Transverse colon (tissue), 4 donors: ENCODE measurements at regions not wholly inside any gene's neighbourhood (a gene's known extent, or its start where the extent isn't known, plus 50 kb on each side); places are given as distances from the start of the nearest gene placed in this dataset.

Source experiments
- DNase-seq: peaks from one replicate; pipeline ENCODE4 v3.0.0-alpha.2; 2019
- H3K27ac ChIP-seq, 4 donors: fragments of 200-600 bp; sonication (generic); 2 replicates each; pipeline ENCODE4 v1.5.1; 2016 to 2018; ENCODE audit warnings: inconsistent platforms in 4 of 4
- H3K27me3 ChIP-seq: fragments of 200-600 bp; sonication (generic); 2 replicates; pipeline ENCODE4 v1.5.1; 2017; ENCODE audit warnings: inconsistent platforms
- H3K36me3 ChIP-seq, 4 donors: fragments of 200-600 bp; sonication (generic); 2 replicates each; pipeline ENCODE4 v1.5.1; 2017 to 2019; ENCODE audit warnings: inconsistent platforms in 4 of 4
- H3K4me1 ChIP-seq, 4 donors: fragments of 200-600 bp; sonication (generic); 2 replicates each; pipeline ENCODE4 v1.5.1; 2017 to 2020; ENCODE audit warnings: inconsistent platforms in 4 of 4
- H3K4me3 ChIP-seq, 4 donors: fragments of 200-600 bp; sonication (generic); 1 replicate in 1 of 4; 2 replicates in 3 of 4; pipeline versions ENCODE4 v1.5.1 to v1.6.1; 2017 to 2019; ENCODE audit warnings: inconsistent platforms in 4 of 4
- H3K9me3 ChIP-seq, 2 donors: fragments of 200-600 bp; sonication (generic); 2 replicates each; pipeline ENCODE4 v1.5.1; 2017 to 2019; ENCODE audit warnings: inconsistent platforms in 2 of 2
- EP300 ChIP-seq: sonication (generic); formaldehyde crosslinking; IDR thresholded peaks from one replicate; pipeline ENCODE4 v1.6.1; 2017; ENCODE audit warnings: antibody characterized with exemption, low read depth
- POLR2A ChIP-seq: fragments of 450-650 bp; IDR thresholded peaks from one replicate; pipeline ENCODE4 v1.6.1; 2016; ENCODE audit warnings: antibody characterized with exemption, mild to moderate bottlenecking, moderate library complexity
- POLR2AphosphoS5 ChIP-seq, 3 donors: sonication (generic); formaldehyde crosslinking; IDR thresholded peaks; one replicate each; pipeline ENCODE4 v1.6.1; 2016; ENCODE audit warnings: antibody characterized with exemption in 3 of 3
- WGBS, 2 donors: methylation state at CpG; one replicate each; pipeline ENCODE4 v1.1.5; 2018; ENCODE audit warnings: low coverage in 1 of 2; 5-methylcytosine and 5-hydroxymethylcytosine counted together
- in situ Hi-C, 4 donors: fragments of 200-750 bp; cut with MboI; loops; one replicate each; pipeline versions ENCODE4 v1.15.0 to v1.15.1; 2017; ENCODE audit warnings: low sequenced_read_pairs in 3 of 4, low pct_ligation_motif_present in 1 of 4, low pct_unique_long_range_greater_than_20kb in 1 of 4
- intact Hi-C: fragments of 100-400 bp; cut with DNase I; formaldehyde crosslinking; loops from one replicate; pipeline ENCODE4 v1.15.1; 2023; ENCODE audit warnings: low total_unique reads
- TF ChIP-seq, protein P1 (sequence below), 5 experiments: fragments of 200-600 bp in 3 of 5; fragments of 450-650 bp in 2 of 5; sonication (generic) in 3 of 5; IDR thresholded peaks; 1 replicate in 2 of 5; 2 replicates in 3 of 5; pipeline ENCODE4 v1.5.1; 2016 to 2017; ENCODE audit warnings: antibody characterized with exemption in 5 of 5, inconsistent platforms in 3 of 5, mild to moderate bottlenecking in 2 of 5, moderate library complexity in 1 of 5

DNA sequence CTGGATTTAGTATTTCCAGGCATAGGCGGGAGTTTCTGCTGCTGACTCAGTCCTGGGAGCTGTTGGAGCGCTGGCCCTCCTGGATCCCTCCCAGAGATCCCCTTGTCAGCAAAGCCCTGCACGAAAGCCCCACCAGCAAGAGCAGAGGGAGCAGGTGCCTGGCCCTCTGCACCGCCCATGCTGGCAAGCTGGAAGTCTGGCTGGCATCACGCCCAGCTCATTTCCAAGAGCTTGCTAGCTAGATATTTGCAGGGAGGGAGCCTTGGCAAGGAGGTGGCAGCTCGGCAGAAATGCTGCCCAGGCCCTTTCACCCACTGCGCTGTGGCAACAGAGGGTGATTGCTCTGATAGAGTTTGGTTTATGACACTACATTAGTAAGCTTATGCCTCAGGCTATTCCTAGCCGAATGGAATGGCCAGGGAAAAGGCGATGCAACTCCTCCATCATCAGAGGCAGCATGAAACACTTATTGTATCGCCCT is 193.9 kb downstream of the EMP1 start:
- no peaks in the 10 kb centered on the region for H3K27me3 ChIP-seq
- WGBS, 2 donors: 27 to 30% methylated on average over 2 to 10 of the region's 10 CpGs
- H3K4me1 ChIP-seq: peaks cover 10 to 45% (median 30%) of the 10 kb centered on the region in 4 donors
- no peak overlapping the region for H3K4me3 ChIP-seq
- peak; percentile 95 for DNase-seq
- no peaks in the 10 kb centered on the region for H3K36me3 ChIP-seq
- TF ChIP-seq POLR2AphosphoS5 (IDR thresholded peaks at IDR 0.05): peak; percentile 51 to 83 (median 82)
- TF ChIP-seq POLR2A: no peak
- no peaks in the 10 kb centered on the region for H3K9me3 ChIP-seq
- intact Hi-C loops (no loop called here), in situ Hi-C loops (no loop called here)
- H3K27ac ChIP-seq: peak overlapping the region; percentile 77 to 84 (median 83)

DNA sequence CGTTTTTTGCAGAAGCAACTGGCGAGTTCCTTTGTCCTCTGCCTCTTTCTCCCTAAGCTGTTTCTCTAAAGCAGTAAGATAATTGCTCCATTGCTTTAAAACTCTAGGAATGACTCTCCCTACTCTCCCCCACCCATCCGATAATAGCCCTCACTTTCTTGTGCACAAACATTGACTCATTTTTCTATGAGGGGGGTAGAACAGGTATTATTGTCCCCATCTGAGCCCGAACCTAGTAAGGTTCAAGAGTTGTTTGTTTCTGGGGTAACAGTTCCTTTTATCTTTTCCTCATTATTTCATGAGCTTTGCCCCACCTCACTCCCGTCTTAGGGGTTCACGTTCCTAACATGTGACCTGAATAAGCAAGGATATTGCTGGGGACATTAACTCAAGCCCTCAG is 190.6 kb downstream of the EMP1 start:
- peak overlapping the region; percentile 61 to 86 (median 78) for H3K27ac ChIP-seq
- in situ Hi-C loops (no loop called here), intact Hi-C loops (no loop called here)
- H3K4me1 ChIP-seq: peaks cover 10 to 58% (median 36%) of the 10 kb centered on the region in 4 donors
- no peaks in the 10 kb centered on the region for H3K36me3 ChIP-seq
- DNase-seq: no peak
- no peaks in the 10 kb centered on the region for H3K27me3 ChIP-seq
- H3K9me3 ChIP-seq: no peaks in the 10 kb centered on the region
- 39 to 47% methylated on average over 4 to 6 of the region's 6 CpGs for WGBS, 2 donors
- peak overlapping the region in 1 of 4 donors; percentile 17 for H3K4me3 ChIP-seq
- TF ChIP-seq POLR2AphosphoS5 (IDR thresholded peaks at IDR 0.05) (peak in 1 of 3 donors; percentile 10), POLR2A (no peak), EP300 (no peak)
- TF ChIP-seq, protein P1, sequence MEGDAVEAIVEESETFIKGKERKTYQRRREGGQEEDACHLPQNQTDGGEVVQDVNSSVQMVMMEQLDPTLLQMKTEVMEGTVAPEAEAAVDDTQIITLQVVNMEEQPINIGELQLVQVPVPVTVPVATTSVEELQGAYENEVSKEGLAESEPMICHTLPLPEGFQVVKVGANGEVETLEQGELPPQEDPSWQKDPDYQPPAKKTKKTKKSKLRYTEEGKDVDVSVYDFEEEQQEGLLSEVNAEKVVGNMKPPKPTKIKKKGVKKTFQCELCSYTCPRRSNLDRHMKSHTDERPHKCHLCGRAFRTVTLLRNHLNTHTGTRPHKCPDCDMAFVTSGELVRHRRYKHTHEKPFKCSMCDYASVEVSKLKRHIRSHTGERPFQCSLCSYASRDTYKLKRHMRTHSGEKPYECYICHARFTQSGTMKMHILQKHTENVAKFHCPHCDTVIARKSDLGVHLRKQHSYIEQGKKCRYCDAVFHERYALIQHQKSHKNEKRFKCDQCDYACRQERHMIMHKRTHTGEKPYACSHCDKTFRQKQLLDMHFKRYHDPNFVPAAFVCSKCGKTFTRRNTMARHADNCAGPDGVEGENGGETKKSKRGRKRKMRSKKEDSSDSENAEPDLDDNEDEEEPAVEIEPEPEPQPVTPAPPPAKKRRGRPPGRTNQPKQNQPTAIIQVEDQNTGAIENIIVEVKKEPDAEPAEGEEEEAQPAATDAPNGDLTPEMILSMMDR (IDR thresholded peaks at IDR 0.05): no peak

DNA sequence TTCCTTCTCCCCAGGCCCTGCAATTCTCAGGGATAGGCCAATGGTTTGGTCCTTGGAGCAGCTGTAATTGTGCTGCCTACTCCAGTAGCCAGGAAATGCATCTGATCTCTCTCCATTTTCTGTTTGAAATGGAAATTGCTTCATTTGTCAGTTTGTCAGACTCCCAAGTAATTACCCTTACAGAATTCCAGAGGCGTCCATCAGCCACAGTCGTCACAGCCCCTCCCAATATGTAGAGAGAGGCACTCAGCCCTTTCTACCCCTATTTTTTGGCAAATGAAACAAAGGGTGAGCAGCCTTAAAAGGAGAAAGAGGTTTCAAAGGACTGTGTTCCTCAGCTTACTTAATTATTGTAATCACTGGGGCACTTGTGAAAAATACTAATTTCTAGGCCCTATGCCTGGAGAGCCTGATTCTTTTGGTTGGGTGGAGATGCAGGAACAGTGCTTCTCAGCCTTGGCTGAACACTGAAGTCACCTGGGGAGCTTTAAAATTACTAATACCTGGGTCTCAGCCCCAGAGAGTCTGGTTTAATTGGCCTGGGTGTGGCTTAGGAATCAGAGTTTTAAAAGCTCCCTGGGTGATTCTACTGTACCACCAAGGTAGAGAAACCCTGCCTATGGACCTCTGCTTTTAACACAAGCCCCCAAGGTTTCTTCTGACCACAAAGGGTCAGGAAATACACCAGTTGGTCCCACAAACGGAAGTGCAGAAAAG is 190.0 kb downstream of the EMP1 start:
- H3K36me3 ChIP-seq: no peaks in the 10 kb centered on the region
- in situ Hi-C loops: no loop called here
- peak overlapping the region in 1 of 4 donors; percentile 17 for H3K4me3 ChIP-seq
- H3K27me3 ChIP-seq: no peaks in the 10 kb centered on the region
- no peak for DNase-seq
- peaks cover 10 to 58% (median 36%) of the 10 kb centered on the region in 4 donors for H3K4me1 ChIP-seq
- H3K9me3 ChIP-seq: no peaks in the 10 kb centered on the region
- H3K27ac ChIP-seq: peak overlapping the region; percentile 61 to 86 (median 78)
- 43 to 52% methylated on average over 3 of the region's 3 CpGs for WGBS, 2 donors
- intact Hi-C loops: no loop called here
- TF ChIP-seq POLR2AphosphoS5 (IDR thresholded peaks at IDR 0.05) (peak in 1 of 3 donors; percentile 79), POLR2A (peak; percentile 78), EP300 (no peak)
- TF ChIP-seq, protein P1 (IDR thresholded peaks at IDR 0.05): no peak

DNA sequence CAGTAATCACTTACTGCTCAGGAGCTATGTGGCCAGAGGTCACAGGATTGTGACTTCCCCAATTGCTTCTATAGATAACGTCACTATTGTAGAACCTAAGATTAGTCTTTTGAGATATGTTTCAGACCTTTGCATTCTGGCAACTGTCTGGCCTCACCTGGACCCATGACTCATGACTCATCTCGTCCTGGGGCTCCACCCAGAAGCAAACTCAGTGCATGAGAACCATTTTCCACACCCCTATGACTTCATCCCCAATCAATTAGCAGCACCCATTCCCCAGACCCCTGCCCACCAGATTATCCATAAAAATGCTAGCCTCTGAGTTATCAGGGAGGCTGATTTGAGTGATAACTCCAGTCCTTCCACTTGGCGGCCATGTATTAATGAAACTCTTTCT is 186.9 kb downstream of the EMP1 start:
- TF ChIP-seq, protein P1 (IDR thresholded peaks at IDR 0.05): no peak
- TF ChIP-seq POLR2AphosphoS5 (IDR thresholded peaks at IDR 0.05) (peak in 1 of 3 donors; percentile 54), POLR2A (no peak), EP300 (peak; percentile 69)

More for the DNA sequence above, 186.9 kb downstream of the EMP1 start:
- in situ Hi-C loops (no loop called here), intact Hi-C loops (no loop called here)
- Histone ChIP-seq H3K27me3 (no peaks in the 10 kb centered on the region), H3K27ac (peak overlapping the region; percentile 60 to 77 (median 68)), H3K36me3 (no peaks in the 10 kb centered on the region), H3K4me3 (no peak overlapping the region), H3K4me1 (peaks cover 0 to 33% (median 21%) of the 10 kb centered on the region in 4 donors), H3K9me3 (no peaks in the 10 kb centered on the region)
- peak; percentile 71 for DNase-seq
- 53 to 92% methylated on average over 1 to 3 of the region's 3 CpGs for WGBS, 2 donors
